H1 (cell line): ENCODE measurements at regions not wholly inside any gene's neighbourhood (a gene's known extent, or its start where the extent isn't known, plus 50 kb on each side); places are given as distances from the start of the nearest gene placed in this dataset.

Experiments
- CTCF ChIA-PET: fragments of 300-600 bp; sonication (Branson Sonifier 250); formaldehyde crosslinking; loops from one replicate; lab custom pipeline; 2021; ENCODE audit not compliant: partially characterized antibody; lab: Charles Lee
- POLR2A ChIA-PET: fragments of 300-600 bp; sonication (Branson Sonifier 250); formaldehyde crosslinking; loops from one replicate; lab custom pipeline; 2021; ENCODE audit warnings: inconsistent platforms; ENCODE audit not compliant: partially characterized antibody; lab: Charles Lee
- DNase-seq, 2 experiments: peaks; one replicate each; pipeline versions ENCODE4 v3.0.0 to v3.0.0-alpha.2; 2010 to 2022; ENCODE audit warnings: low spot score in 2 of 2, low read depth in 1 of 2, mixed read lengths in 1 of 2
- FAIRE-seq: peaks from 2 replicates; lab custom pipeline; 2011; peaks lifted over from hg19 to GRCh38; lab: Jason Lieb, UNC
- H2AFZ ChIP-seq: 2 replicates; pipeline ENCODE4 v1.8.1; 2012; ENCODE audit warnings: low read length, inconsistent platforms
- H2AK5ac ChIP-seq: 2 replicates; pipeline ENCODE4 v1.6.1; 2013; ENCODE audit warnings: low read depth, low read length
- H2BK120ac ChIP-seq: replicated peaks from 2 replicates; pipeline ENCODE3; 2013; ENCODE audit warnings: low read depth, low read length, inconsistent platforms
- H2BK12ac ChIP-seq: 2 replicates; pipeline ENCODE4 v1.6.1; 2013; ENCODE audit warnings: low read depth, low read length
- H2BK15ac ChIP-seq: 2 replicates; pipeline ENCODE4 v1.6.1; 2013; ENCODE audit warnings: low read length
- H2BK20ac ChIP-seq: 2 replicates; pipeline ENCODE4 v1.6.1; 2013; ENCODE audit warnings: low read length
- H2BK5ac ChIP-seq: 2 replicates; pipeline ENCODE4 v1.6.1; 2013; ENCODE audit warnings: low read depth, low read length
- H3K14ac ChIP-seq: 2 replicates; pipeline ENCODE4 v1.6.1; 2013; ENCODE audit warnings: inconsistent platforms; ENCODE audit not compliant: insufficient read length
- H3K18ac ChIP-seq: 2 replicates; pipeline ENCODE4 v1.6.1; 2013; ENCODE audit warnings: low read length; ENCODE audit errors: extremely low read depth
- H3K23ac ChIP-seq: 2 replicates; pipeline ENCODE4 v1.6.1; 2013; ENCODE audit warnings: inconsistent platforms; ENCODE audit not compliant: insufficient read length
- H3K23me2 ChIP-seq: 2 replicates; pipeline ENCODE4 v1.6.1; 2013; ENCODE audit warnings: low read depth, low read length
- H3K27ac ChIP-seq: 2 replicates; pipeline ENCODE4 v1.6.1; 2011; ENCODE audit warnings: low read depth, low read length, inconsistent platforms
- H3K27me3 ChIP-seq, 4 experiments: replicated peaks in 1 of 4; 1 replicate in 1 of 4; 2 replicates in 3 of 4; pipeline versions ENCODE4 v1.6.1 to v1.8.1; 2011 to 2013; ENCODE audit warnings: low read length in 3 of 4, mild to moderate bottlenecking in 3 of 4, inconsistent platforms in 2 of 4, mixed read lengths in 2 of 4, moderate library complexity in 1 of 4; ENCODE audit not compliant: control insufficient read depth in 3 of 4, insufficient read depth in 3 of 4; ENCODE audit errors: extremely low read depth in 1 of 4
- H3K36me3 ChIP-seq, 4 experiments: 2 replicates each; pipeline versions ENCODE4 v1.6.1 to v1.8.1; 2011 to 2013; ENCODE audit warnings: mild to moderate bottlenecking in 4 of 4, low read length in 3 of 4, moderate library complexity in 2 of 4, control low read depth in 1 of 4, inconsistent platforms in 1 of 4; ENCODE audit not compliant: insufficient read depth in 4 of 4, control insufficient read depth in 2 of 4
- H3K4ac ChIP-seq: replicated peaks from 2 replicates; pipeline ENCODE3; 2013; ENCODE audit warnings: low read length, low read depth, mixed read lengths, inconsistent platforms; ENCODE audit not compliant: insufficient read length
- H3K4me1 ChIP-seq, 4 experiments: replicated peaks in 1 of 4; 1 replicate in 1 of 4; 2 replicates in 3 of 4; pipeline versions ENCODE4 v1.6.1 to v1.8.1; 2011 to 2013; ENCODE audit warnings: low read length in 3 of 4, inconsistent platforms in 2 of 4, mixed read lengths in 1 of 4; ENCODE audit not compliant: insufficient read depth in 4 of 4, control insufficient read depth in 3 of 4
- H3K4me2 ChIP-seq, 2 experiments: 2 replicates each; pipeline versions ENCODE4 v1.6.1 to v1.8.1; 2011 to 2013; ENCODE audit warnings: low read depth in 2 of 2, low read length in 2 of 2, control low read depth in 1 of 2, inconsistent platforms in 1 of 2, mild to moderate bottlenecking in 1 of 2; ENCODE audit not compliant: insufficient read depth in 1 of 2
- H3K4me3 ChIP-seq, 4 experiments: fragments of 200-600, 300-600 bp in 1 of 4; sonication (generic), shearing (Covaris generic), sonication (Bioruptor Twin) in 1 of 4; 2 replicates each; pipeline versions ENCODE4 v1.5.1 to v1.8.1; 2011 to 2016; ENCODE audit warnings: low read length in 4 of 4, low read depth in 3 of 4, control low read depth in 2 of 4, inconsistent platforms in 2 of 4, mild to moderate bottlenecking in 2 of 4, mixed read lengths in 1 of 4, moderate library complexity in 1 of 4; ENCODE audit not compliant: insufficient read depth in 2 of 4; ENCODE audit errors: extremely low read depth in 1 of 4
- H3K56ac ChIP-seq: replicated peaks from 2 replicates; pipeline ENCODE3; 2013; ENCODE audit warnings: low read depth, mild to moderate bottlenecking, mixed read lengths, low read length, inconsistent platforms; ENCODE audit not compliant: insufficient read length
- H3K79me1 ChIP-seq: 2 replicates; pipeline ENCODE4 v1.6.1; 2013; ENCODE audit warnings: low read depth, low read length, control low read depth
- H3K79me2 ChIP-seq, 2 experiments: 2 replicates each; pipeline versions ENCODE4 v1.6.1 to v1.8.1; 2012 to 2013; ENCODE audit warnings: low read length in 2 of 2, mild to moderate bottlenecking in 2 of 2, inconsistent platforms in 1 of 2; ENCODE audit not compliant: insufficient read depth in 2 of 2, control insufficient read depth in 1 of 2
- H3K9ac ChIP-seq, 4 experiments: replicated peaks in 1 of 4; 1 replicate in 1 of 4; 2 replicates in 3 of 4; pipeline versions ENCODE4 v1.6.1 to v1.8.1; 2011 to 2013; ENCODE audit warnings: low read depth in 3 of 4, low read length in 3 of 4, control low read depth in 2 of 4, mild to moderate bottlenecking in 2 of 4, moderate library complexity in 2 of 4, inconsistent platforms in 1 of 4; ENCODE audit errors: extremely low read depth in 1 of 4
- H3K9me3 ChIP-seq, 2 experiments: 2 replicates each; pipeline versions ENCODE4 v1.6.1 to v1.8.1; 2012 to 2013; ENCODE audit warnings: mild to moderate bottlenecking in 2 of 2, moderate library complexity in 2 of 2, control low read depth in 1 of 2, inconsistent platforms in 1 of 2, low read depth in 1 of 2, low read length in 1 of 2, mixed read lengths in 1 of 2; ENCODE audit not compliant: insufficient read depth in 2 of 2
- H4K20me1 ChIP-seq, 2 experiments: replicated peaks in 1 of 2; 2 replicates each; pipeline versions ENCODE3 to v1.8.1; 2011 to 2013; ENCODE audit warnings: inconsistent platforms in 2 of 2, low read length in 2 of 2, mild to moderate bottlenecking in 1 of 2; ENCODE audit not compliant: insufficient read depth in 2 of 2, control insufficient read depth in 1 of 2
- H4K5ac ChIP-seq: 2 replicates; pipeline ENCODE4 v1.6.1; 2013; ENCODE audit warnings: low read length, low read depth, mixed read lengths, inconsistent platforms; ENCODE audit not compliant: insufficient read length
- H4K8ac ChIP-seq: 2 replicates; pipeline ENCODE4 v1.8.0; 2013; ENCODE audit warnings: mild to moderate bottlenecking, moderate library complexity, low read length, inconsistent platforms; ENCODE audit not compliant: insufficient read depth; ENCODE audit errors: extremely low read depth
- H4K91ac ChIP-seq: replicated peaks from 2 replicates; pipeline ENCODE3; 2013; ENCODE audit warnings: low read length, mixed read lengths, inconsistent platforms; ENCODE audit not compliant: insufficient read length
- CHD2 ChIP-seq: IDR thresholded peaks from 2 replicates; pipeline ENCODE4 v1.6.1; 2012; ENCODE audit warnings: low read length, improper control_type of control experiment
- FOSL1 ChIP-seq: IDR thresholded peaks from 2 replicates; pipeline ENCODE4 v1.6.1; 2011; ENCODE audit warnings: mild to moderate bottlenecking, low read depth, low read length, moderate library complexity; ENCODE audit not compliant: insufficient read depth
- RAD21 ChIP-seq, 2 experiments: IDR thresholded peaks in 1 of 2; conservative IDR thresholded peaks in 1 of 2; 2 replicates each; pipeline ENCODE4 v1.6.1; 2011; ENCODE audit warnings: low read depth in 2 of 2, low read length in 2 of 2, improper control_type of control experiment in 1 of 2, inconsistent platforms in 1 of 2, mild to moderate bottlenecking in 1 of 2, moderate library complexity in 1 of 2
- SP2 ChIP-seq: IDR thresholded peaks from 2 replicates; pipeline ENCODE4 v1.6.1; 2012; ENCODE audit warnings: mild to moderate bottlenecking, low read length, inconsistent platforms
- SP4 ChIP-seq: IDR thresholded peaks from 2 replicates; pipeline ENCODE4 v1.6.1; 2012; ENCODE audit warnings: low read length, inconsistent platforms
- TAF1 ChIP-seq: IDR thresholded peaks from 2 replicates; pipeline ENCODE4 v1.6.1; 2011; ENCODE audit warnings: mild to moderate bottlenecking, low read depth, low read length
- TBP ChIP-seq: IDR thresholded peaks from 2 replicates; pipeline ENCODE4 v1.6.1; 2011; ENCODE audit warnings: low read depth, low read length, improper control_type of control experiment
- WGBS, 2 experiments: shearing (Covaris generic) in 1 of 2; methylation state at CpG; one replicate each; pipeline versions ENCODE4 v1.1.6 to v1.1.7; 2013 to 2015; ENCODE audit warnings: low lambda C conversion rate in 2 of 2, mixed read lengths in 2 of 2, inconsistent platforms in 1 of 2, low coverage in 1 of 2, missing lambda C conversion rate in 1 of 2; ENCODE audit not compliant: insufficient replicate concordance in 2 of 2, insufficient coverage in 1 of 2, insufficient read length in 1 of 2; ENCODE audit errors: extremely low coverage in 1 of 2, missing lambda C conversion rate in 1 of 2; 5-methylcytosine and 5-hydroxymethylcytosine counted together
- TF ChIP-seq, protein P1 (sequence below): IDR thresholded peaks from 2 replicates; pipeline ENCODE4 v1.6.1; 2011; ENCODE audit warnings: low read depth, mild to moderate bottlenecking, low read length; ENCODE audit not compliant: insufficient read depth
- TF ChIP-seq, protein P2 (sequence below), 3 experiments: IDR thresholded peaks; 1 replicate in 2 of 3; 2 replicates in 1 of 3; pipeline versions ENCODE4 v1.5.1 to v1.6.1; 2011; ENCODE audit warnings: low read length in 3 of 3, mild to moderate bottlenecking in 3 of 3, inconsistent platforms in 2 of 3, low read depth in 1 of 3, moderate library complexity in 1 of 3; ENCODE audit not compliant: insufficient read depth in 1 of 3; ENCODE audit errors: control extremely low read depth in 1 of 3

GRCh38 chr7:25798344-25798743 lies 353.7 kb upstream of the NFE2L3 start:
- no peak for FAIRE-seq
- Histone ChIP-seq H2AFZ (no peak overlapping the region), H3K79me2 (no peaks in the 10 kb centered on the region), H3K4me3 (no peak overlapping the region), H3K9ac (no peak overlapping the region), H4K20me1 (no peaks in the 10 kb centered on the region), H2BK120ac (no peak overlapping the region), H4K91ac (no peak overlapping the region), H3K56ac (no peak overlapping the region), H3K14ac (no peak overlapping the region), H4K5ac (no peak overlapping the region), H3K23ac (no peak overlapping the region), H3K9me3 (no peaks in the 10 kb centered on the region), H2BK20ac (no peak overlapping the region), H2BK5ac (no peak overlapping the region), H3K27ac (no peak overlapping the region), H3K4me2 (no peak overlapping the region), H3K27me3 (no peaks in the 10 kb centered on the region), H3K4me1 (no peaks in the 10 kb centered on the region), H3K79me1 (no peaks in the 10 kb centered on the region), H3K18ac (no peak overlapping the region), H4K8ac (no peak overlapping the region), H2AK5ac (no peak overlapping the region), H2BK12ac (no peak overlapping the region), H2BK15ac (no peak overlapping the region), H3K4ac (no peak overlapping the region), H3K36me3 (no peaks in the 10 kb centered on the region), H3K23me2 (no peaks in the 10 kb centered on the region)
- 95% methylated on average over 1 of the region's 1 CpG; no CpG with 5 or more reads in 1 of the 2 experiments for WGBS, 2 experiments
- TF ChIP-seq RAD21 (IDR thresholded peaks at IDR 0.05 in 1 of 2, conservative IDR thresholded peaks at IDR 0.05 in 1 of 2; ENCODE audit: low read depth in 2 of 2, low read length in 2 of 2): no peak
- TF ChIP-seq, protein P1, sequence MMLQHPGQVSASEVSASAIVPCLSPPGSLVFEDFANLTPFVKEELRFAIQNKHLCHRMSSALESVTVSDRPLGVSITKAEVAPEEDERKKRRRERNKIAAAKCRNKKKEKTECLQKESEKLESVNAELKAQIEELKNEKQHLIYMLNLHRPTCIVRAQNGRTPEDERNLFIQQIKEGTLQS: no peak
- TF ChIP-seq TBP: no peak
- TF ChIP-seq FOSL1: no peak
- TF ChIP-seq SP2: no peak
- TF ChIP-seq SP4: no peak
- TF ChIP-seq, protein P2, sequence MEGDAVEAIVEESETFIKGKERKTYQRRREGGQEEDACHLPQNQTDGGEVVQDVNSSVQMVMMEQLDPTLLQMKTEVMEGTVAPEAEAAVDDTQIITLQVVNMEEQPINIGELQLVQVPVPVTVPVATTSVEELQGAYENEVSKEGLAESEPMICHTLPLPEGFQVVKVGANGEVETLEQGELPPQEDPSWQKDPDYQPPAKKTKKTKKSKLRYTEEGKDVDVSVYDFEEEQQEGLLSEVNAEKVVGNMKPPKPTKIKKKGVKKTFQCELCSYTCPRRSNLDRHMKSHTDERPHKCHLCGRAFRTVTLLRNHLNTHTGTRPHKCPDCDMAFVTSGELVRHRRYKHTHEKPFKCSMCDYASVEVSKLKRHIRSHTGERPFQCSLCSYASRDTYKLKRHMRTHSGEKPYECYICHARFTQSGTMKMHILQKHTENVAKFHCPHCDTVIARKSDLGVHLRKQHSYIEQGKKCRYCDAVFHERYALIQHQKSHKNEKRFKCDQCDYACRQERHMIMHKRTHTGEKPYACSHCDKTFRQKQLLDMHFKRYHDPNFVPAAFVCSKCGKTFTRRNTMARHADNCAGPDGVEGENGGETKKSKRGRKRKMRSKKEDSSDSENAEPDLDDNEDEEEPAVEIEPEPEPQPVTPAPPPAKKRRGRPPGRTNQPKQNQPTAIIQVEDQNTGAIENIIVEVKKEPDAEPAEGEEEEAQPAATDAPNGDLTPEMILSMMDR (IDR thresholded peaks at IDR 0.05; ENCODE audit: control extremely low read depth in 1 of 3, insufficient read depth in 1 of 3, low read depth in 1 of 3, low read length in 3 of 3): no peak
- TF ChIP-seq TAF1: no peak
- TF ChIP-seq CHD2: no peak
- ChIA-PET POLR2A (no interaction called here), CTCF (no interaction called here)
- no peak for DNase-seq
